HG03103 (cell line): ENCODE measurements at regions not wholly inside any gene's neighbourhood (a gene's known extent, or its start where the extent isn't known, plus 50 kb on each side); places are given as distances from the start of the nearest gene placed in this dataset.
"Not testable (repeated sequence)": the region's sequence is repeated elsewhere in the genome, so short reads cannot be mapped to it uniquely, and the experiment has no call there.

Experiments
- ATAC-seq: cut with Tn5 transposase; IDR thresholded peaks from one replicate; pipeline ENCODE4 v1.9.1; 2021; ENCODE audit warnings: low read depth; ENCODE audit not compliant: unreplicated experiment

GRCh38 chr1:14366091-14367018 is 232.1 kb upstream of the KAZN start:
- no peak for ATAC-seq

GRCh38 chr1:14367451-14367850 is 231.0 kb upstream of the KAZN start:
- ATAC-seq: no peak

GRCh38 chr1:14369526-14370213 is 228.8 kb upstream of the KAZN start:
- ATAC-seq: no peak

GRCh38 chr1:14371771-14372497 is 226.6 kb upstream of the KAZN start:
- no peak for ATAC-seq

- ATAC-seq: no peak
These were observed 226.0 kb upstream of the KAZN start for GRCh38 chr1:14372526-14372925.

- ATAC-seq: no peak
These were observed 225.3 kb upstream of the KAZN start for GRCh38 chr1:14373081-14373758.

GRCh38 chr1:14375226-14375625 is 223.3 kb upstream of the KAZN start:
- no peak for ATAC-seq

- ATAC-seq: no peak
These were observed 221.1 kb upstream of the KAZN start for GRCh38 chr1:14377386-14377785.

GRCh38 chr1:14380408-14380807 is 218.1 kb upstream of the KAZN start:
- ATAC-seq: no peak

GRCh38 chr1:14390816-14391215 is 207.7 kb upstream of the KAZN start:
- ATAC-seq: no peak

- no peak for ATAC-seq
These were observed 206.2 kb upstream of the KAZN start for GRCh38 chr1:14392161-14392858.

- ATAC-seq: no peak
These were observed 205.6 kb upstream of the KAZN start for GRCh38 chr1:14392859-14393365.

GRCh38 chr1:14396100-14396499 is 202.4 kb upstream of the KAZN start:
- ATAC-seq: no peak

- no peak for ATAC-seq
These were observed 194.4 kb upstream of the KAZN start for GRCh38 chr1:14403961-14404645.

- ATAC-seq: no peak
These were observed 193.6 kb upstream of the KAZN start for GRCh38 chr1:14404862-14405301.

- no peak for ATAC-seq
These were observed 186.2 kb upstream of the KAZN start for GRCh38 chr1:14412235-14412634.

- no peak for ATAC-seq
These were observed 184.5 kb upstream of the KAZN start for GRCh38 chr1:14413819-14414490.

- ATAC-seq: no peak
These were observed 183.1 kb upstream of the KAZN start for GRCh38 chr1:14415396-14415795.

- ATAC-seq: not testable (repeated sequence)
These were observed 178.7 kb upstream of the KAZN start for GRCh38 chr1:14419778-14420218.
